HepG2 (cell line): ENCODE measurements at regions not wholly inside any gene's neighbourhood (a gene's known extent, or its start where the extent isn't known, plus 50 kb on each side); places are given as distances from the start of the nearest gene placed in this dataset.

Experiments
- ATAC-seq: fragments of 200-7000 bp; cut with Tn5 transposase; 3 replicates; pipeline ENCODE4 v1.9.1; 2020; ENCODE audit warnings: mild to moderate bottlenecking, moderate library complexity
- BruUV-seq: library from RNA; stranded (reverse); fragments of 400-500 nt; replicated peaks from 2 replicates; lab custom pipeline; 2021; lab: Mats Ljungman, UMichigan
- CTCF ChIA-PET: fragments of 300-600 bp; formaldehyde crosslinking; extraction: SDS; loops from one replicate; lab custom pipeline; 2021; ENCODE audit warnings: low total read pairs, inconsistent platforms, low intra/inter-chr PET ratio; lab: Yijun Ruan, JAX
- POLR2A ChIA-PET: fragments of 350-600 bp; sonication (Branson Sonifier 250); formaldehyde crosslinking; loops from one replicate; lab custom pipeline; 2020; ENCODE audit warnings: antibody characterized with exemption, inconsistent platforms; lab: Yijun Ruan, JAX
- DNase-seq: peaks from one replicate; pipeline ENCODE4 v3.0.0-alpha.2; 2015; ENCODE audit warnings: low spot score
- FAIRE-seq: peaks from 3 replicates; lab custom pipeline; 2011; peaks lifted over from hg19 to GRCh38; lab: Jason Lieb, UNC
- H2AFZ ChIP-seq: one replicate; pipeline ENCODE4 v1.6.1; 2011; ENCODE audit warnings: low read length, inconsistent platforms
- H3K27ac ChIP-seq: fragments of 300-600 bp; 3 replicates; pipeline ENCODE4 v1.8.0; 2011; ENCODE audit warnings: mixed run types, mild to moderate bottlenecking, mixed read lengths, low read length, inconsistent platforms; ENCODE audit not compliant: insufficient read depth; ENCODE audit errors: extremely low read length
- H3K27me3 ChIP-seq, 2 experiments: fragments of 200-600 bp in 1 of 2; 2 replicates in 1 of 2; 3 replicates in 1 of 2; pipeline versions ENCODE4 v1.6.0 to v1.8.0; 2011; ENCODE audit warnings: low read length in 2 of 2, mild to moderate bottlenecking in 2 of 2, moderate library complexity in 2 of 2, inconsistent platforms in 1 of 2; ENCODE audit not compliant: insufficient read depth in 2 of 2, control insufficient read depth in 1 of 2
- H3K36me3 ChIP-seq, 2 experiments: fragments of 200-600 bp in 1 of 2; replicated peaks in 1 of 2; 2 replicates in 1 of 2; 3 replicates in 1 of 2; pipeline versions ENCODE4 v1.5.1 to v1.8.0; 2011; ENCODE audit warnings: low read length in 2 of 2, inconsistent platforms in 1 of 2; ENCODE audit not compliant: insufficient read depth in 2 of 2, control insufficient read depth in 1 of 2
- H3K4me1 ChIP-seq: 2 replicates; pipeline ENCODE4 v1.5.1; 2012; ENCODE audit warnings: low read length, inconsistent platforms; ENCODE audit not compliant: insufficient read depth
- H3K4me2 ChIP-seq: 2 replicates; pipeline ENCODE4 v1.6.0; 2011; ENCODE audit warnings: low read depth, low read length, inconsistent platforms
- H3K4me3 ChIP-seq, 3 experiments: fragments of 200-600 bp in 1 of 3; sonication (generic), shearing (Covaris generic) in 1 of 3; replicated peaks in 1 of 3; 2 replicates each; pipeline ENCODE4 v1.5.1; 2011 to 2016; ENCODE audit warnings: low read length in 3 of 3, inconsistent platforms in 2 of 3, low read depth in 2 of 3, mild to moderate bottlenecking in 2 of 3, control low read depth in 1 of 3, mixed read lengths in 1 of 3; ENCODE audit not compliant: insufficient read depth in 1 of 3
- H3K79me2 ChIP-seq: one replicate; pipeline ENCODE4 v1.6.1; 2011; ENCODE audit warnings: low read length, inconsistent platforms; ENCODE audit not compliant: insufficient read depth
- H3K9ac ChIP-seq: 2 replicates; pipeline ENCODE4 v1.6.0; 2011; ENCODE audit warnings: mild to moderate bottlenecking, low read depth, low read length, inconsistent platforms; ENCODE audit not compliant: insufficient read depth
- H3K9me3 ChIP-seq: 2 replicates; pipeline ENCODE4 v1.5.1; 2012; ENCODE audit warnings: mild to moderate bottlenecking, low read length
- H4K20me1 ChIP-seq: 2 replicates; pipeline ENCODE4 v1.6.0; 2011; ENCODE audit warnings: inconsistent platforms, mild to moderate bottlenecking, low read length, moderate library complexity; ENCODE audit not compliant: insufficient read depth
- CEBPB ChIP-seq: IDR thresholded peaks from 2 replicates; pipeline ENCODE4 v1.6.1; 2011; ENCODE audit warnings: low read depth, low read length, improper control_type of control experiment, borderline replicate concordance
- CHD4 ChIP-seq: fragments of 200-600 bp; sonication (generic); IDR thresholded peaks from 2 replicates; pipeline ENCODE4 v1.7.0; 2017; ENCODE audit warnings: mild to moderate bottlenecking, low read length, borderline replicate concordance
- CREB1 ChIP-seq, 2 experiments: fragments of 450-650 bp in 1 of 2; IDR thresholded peaks; 2 replicates each; pipeline ENCODE4 v1.6.1; 2016 to 2017; ENCODE audit warnings: control low read depth in 1 of 2, mild to moderate bottlenecking in 1 of 2, missing compliant biosample characterization in 1 of 2, missing genetic modification characterization in 1 of 2
- GATA4 ChIP-seq: sonication (generic); IDR thresholded peaks from 2 replicates; pipeline ENCODE4 v1.6.1; 2016; ENCODE audit warnings: antibody characterized with exemption, low read depth, borderline replicate concordance
- HNF4A ChIP-seq: sonication (generic); formaldehyde crosslinking; IDR thresholded peaks from 2 replicates; pipeline ENCODE4 v1.4.0; 2020; ENCODE audit warnings: missing genetic modification reagents
- MAF1 ChIP-seq: sonication (generic); formaldehyde crosslinking; IDR thresholded peaks from 2 replicates; pipeline ENCODE4 v1.5.0; 2020; ENCODE audit warnings: missing genetic modification reagents, borderline replicate concordance
- NFE2L2 ChIP-seq: fragments of 150-350 bp; IDR thresholded peaks from 2 replicates; pipeline ENCODE4 v1.6.1; 2014; ENCODE audit warnings: low read length
- NFKBIZ ChIP-seq: IDR thresholded peaks from 2 replicates; pipeline ENCODE4 v1.6.1; 2018; ENCODE audit warnings: missing genetic modification reagents, missing compliant biosample characterization
- POGZ ChIP-seq: sonication (generic); formaldehyde crosslinking; IDR thresholded peaks from 2 replicates; pipeline ENCODE4 v1.4.0; 2020; ENCODE audit warnings: mild to moderate bottlenecking, missing genetic modification reagents
- SALL1 ChIP-seq: sonication (generic); formaldehyde crosslinking; IDR thresholded peaks from 2 replicates; pipeline ENCODE4 v1.8.0; 2022; ENCODE audit warnings: mild to moderate bottlenecking, missing genetic modification reagents
- ZFP90 ChIP-seq: sonication (generic); formaldehyde crosslinking; IDR thresholded peaks from 2 replicates; pipeline ENCODE4 v1.8.0; 2022; ENCODE audit warnings: missing genetic modification reagents, mild to moderate bottlenecking, inconsistent platforms, borderline replicate concordance
- ZNF143 ChIP-seq: sonication (generic); formaldehyde crosslinking; IDR thresholded peaks from 2 replicates; pipeline ENCODE4 v1.4.0; 2020; ENCODE audit warnings: missing genetic modification reagents
- ZNF275 ChIP-seq: sonication (generic); formaldehyde crosslinking; IDR thresholded peaks from 2 replicates; pipeline ENCODE4 v1.8.0; 2022; ENCODE audit warnings: missing genetic modification reagents, mild to moderate bottlenecking, inconsistent platforms, borderline replicate concordance
- ZNF441 ChIP-seq: sonication (generic); formaldehyde crosslinking; IDR thresholded peaks from 2 replicates; pipeline ENCODE4 v1.7.0; 2021; ENCODE audit warnings: missing genetic modification reagents, borderline replicate concordance
- ZZZ3 ChIP-seq: sonication (generic); formaldehyde crosslinking; IDR thresholded peaks from 2 replicates; pipeline ENCODE4 v1.4.0; 2020; ENCODE audit warnings: missing genetic modification reagents, mild to moderate bottlenecking, borderline replicate concordance
- WGBS: methylation state at CpG from one replicate; pipeline ENCODE4 v1.1.6; 2017; ENCODE audit warnings: low lambda C conversion rate; 5-methylcytosine and 5-hydroxymethylcytosine counted together
- in situ Hi-C: cut with HindIII; loops from 2 replicates; pipeline ENCODE4 v1.10.0; 2017; ENCODE audit warnings: low pct_unique_long_range_greater_than_20kb; ENCODE audit not compliant: extremely low pct_ligation_motif_present
- intact Hi-C: fragments of 100-400 bp; cut with micrococcal nuclease; formaldehyde crosslinking; loops from one replicate; pipeline ENCODE4 v1.10.0; 2022; ENCODE audit not compliant: unreplicated experiment
- TF ChIP-seq, protein P1 (sequence below): sonication (generic); formaldehyde crosslinking; IDR thresholded peaks from 2 replicates; pipeline ENCODE4 v1.5.1; 2020; ENCODE audit warnings: mild to moderate bottlenecking, missing genetic modification reagents, borderline replicate concordance

DNA sequence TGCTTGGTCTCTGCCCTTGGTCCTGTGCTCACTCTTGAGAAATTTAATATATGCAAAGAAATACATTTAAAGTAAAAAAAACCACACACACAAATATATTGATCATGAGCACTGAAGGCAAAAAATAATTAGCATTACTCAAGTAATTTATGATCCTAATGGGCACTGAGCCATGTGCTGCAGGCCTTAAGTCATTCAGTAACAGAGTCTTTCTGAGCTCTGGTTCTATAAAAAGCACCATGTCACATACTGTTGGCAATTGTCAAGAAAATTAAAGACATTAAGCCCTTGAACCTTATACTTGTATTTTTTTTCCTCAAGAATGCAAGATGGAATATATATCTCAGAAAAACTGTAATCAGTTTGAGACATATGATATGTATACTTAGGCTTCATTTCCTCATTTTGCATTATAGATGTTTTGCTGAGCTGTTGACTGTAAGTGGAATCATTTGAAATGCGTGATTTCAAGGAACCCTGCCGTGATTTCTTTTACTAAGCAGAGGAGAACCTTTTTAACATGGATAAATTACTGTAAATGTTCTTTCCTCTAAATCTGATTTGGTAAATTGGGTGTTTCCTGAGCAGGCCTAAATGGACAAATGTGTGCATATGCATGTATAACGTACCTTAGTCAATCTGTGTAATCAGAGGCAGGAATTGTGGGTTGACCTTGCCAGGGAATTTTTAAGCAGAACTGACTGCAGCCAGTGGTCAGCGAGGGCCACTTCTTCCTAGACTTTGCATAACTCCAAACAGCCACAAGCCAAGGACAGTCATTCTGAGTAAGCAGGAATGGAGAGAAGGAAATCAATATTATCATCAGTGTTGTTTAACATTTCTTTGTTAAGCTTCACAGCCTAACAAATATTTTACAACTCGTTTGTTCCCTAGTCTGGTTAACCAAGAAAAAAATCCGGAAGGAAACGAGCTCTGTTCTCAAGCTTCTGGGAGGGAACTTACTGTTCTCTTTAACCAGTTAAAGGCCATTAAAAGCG lies 191.5 kb upstream of the ATP5MC3 start:
- no peak overlapping the region for H2AFZ ChIP-seq
- CTCF ChIA-PET: no interaction called here
- TF ChIP-seq HNF4A (CRISPR knock-in tag): peak; percentile 36; the same call in 1 of the 2 replicates
- TF ChIP-seq NFE2L2: peak; percentile 63; the same call in 1 of the 2 replicates
- no peak for TF ChIP-seq MAF1 (CRISPR knock-in tag)
- no peak for TF ChIP-seq GATA4
- peak; percentile 73 for TF ChIP-seq SALL1 (CRISPR knock-in tag)
- no peak for TF ChIP-seq ZFP90 (CRISPR knock-in tag)
- TF ChIP-seq CEBPB: peak; percentile 23; the same call in 1 of the 2 replicates
- TF ChIP-seq CHD4: no peak
- no peak for TF ChIP-seq CREB1 (IDR thresholded peaks at IDR 0.05)
- no peak for TF ChIP-seq CREB1 (CRISPR knock-in tag; IDR thresholded peaks at IDR 0.05)
- TF ChIP-seq ZNF441: 0 out of 2 replicates have a peak, but pooled peaks have one; percentile 22
- no peak for TF ChIP-seq NFKBIZ
- TF ChIP-seq, protein P1, sequence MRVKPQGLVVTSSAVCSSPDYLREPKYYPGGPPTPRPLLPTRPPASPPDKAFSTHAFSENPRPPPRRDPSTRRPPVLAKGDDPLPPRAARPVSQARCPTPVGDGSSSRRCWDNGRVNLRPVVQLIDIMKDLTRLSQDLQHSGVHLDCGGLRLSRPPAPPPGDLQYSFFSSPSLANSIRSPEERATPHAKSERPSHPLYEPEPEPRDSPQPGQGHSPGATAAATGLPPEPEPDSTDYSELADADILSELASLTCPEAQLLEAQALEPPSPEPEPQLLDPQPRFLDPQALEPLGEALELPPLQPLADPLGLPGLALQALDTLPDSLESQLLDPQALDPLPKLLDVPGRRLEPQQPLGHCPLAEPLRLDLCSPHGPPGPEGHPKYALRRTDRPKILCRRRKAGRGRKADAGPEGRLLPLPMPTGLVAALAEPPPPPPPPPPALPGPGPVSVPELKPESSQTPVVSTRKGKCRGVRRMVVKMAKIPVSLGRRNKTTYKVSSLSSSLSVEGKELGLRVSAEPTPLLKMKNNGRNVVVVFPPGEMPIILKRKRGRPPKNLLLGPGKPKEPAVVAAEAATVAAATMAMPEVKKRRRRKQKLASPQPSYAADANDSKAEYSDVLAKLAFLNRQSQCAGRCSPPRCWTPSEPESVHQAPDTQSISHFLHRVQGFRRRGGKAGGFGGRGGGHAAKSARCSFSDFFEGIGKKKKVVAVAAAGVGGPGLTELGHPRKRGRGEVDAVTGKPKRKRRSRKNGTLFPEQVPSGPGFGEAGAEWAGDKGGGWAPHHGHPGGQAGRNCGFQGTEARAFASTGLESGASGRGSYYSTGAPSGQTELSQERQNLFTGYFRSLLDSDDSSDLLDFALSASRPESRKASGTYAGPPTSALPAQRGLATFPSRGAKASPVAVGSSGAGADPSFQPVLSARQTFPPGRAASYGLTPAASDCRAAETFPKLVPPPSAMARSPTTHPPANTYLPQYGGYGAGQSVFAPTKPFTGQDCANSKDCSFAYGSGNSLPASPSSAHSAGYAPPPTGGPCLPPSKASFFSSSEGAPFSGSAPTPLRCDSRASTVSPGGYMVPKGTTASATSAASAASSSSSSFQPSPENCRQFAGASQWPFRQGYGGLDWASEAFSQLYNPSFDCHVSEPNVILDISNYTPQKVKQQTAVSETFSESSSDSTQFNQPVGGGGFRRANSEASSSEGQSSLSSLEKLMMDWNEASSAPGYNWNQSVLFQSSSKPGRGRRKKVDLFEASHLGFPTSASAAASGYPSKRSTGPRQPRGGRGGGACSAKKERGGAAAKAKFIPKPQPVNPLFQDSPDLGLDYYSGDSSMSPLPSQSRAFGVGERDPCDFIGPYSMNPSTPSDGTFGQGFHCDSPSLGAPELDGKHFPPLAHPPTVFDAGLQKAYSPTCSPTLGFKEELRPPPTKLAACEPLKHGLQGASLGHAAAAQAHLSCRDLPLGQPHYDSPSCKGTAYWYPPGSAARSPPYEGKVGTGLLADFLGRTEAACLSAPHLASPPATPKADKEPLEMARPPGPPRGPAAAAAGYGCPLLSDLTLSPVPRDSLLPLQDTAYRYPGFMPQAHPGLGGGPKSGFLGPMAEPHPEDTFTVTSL (CRISPR knock-in tag): peak; percentile 71; the same call in 1 of the 2 replicates
- no peak for TF ChIP-seq ZNF275 (CRISPR knock-in tag)
- TF ChIP-seq POGZ: peak; percentile 28; the same call in 1 of the 2 replicates
- no peak for TF ChIP-seq ZZZ3 (CRISPR knock-in tag)
- no peak for TF ChIP-seq ZNF143 (CRISPR knock-in tag)

More for the DNA sequence above, 191.5 kb upstream of the ATP5MC3 start:
- intact Hi-C loops: no loop called here
- Histone ChIP-seq H3K4me1 (peaks cover 11% of the 10 kb centered on the region), H3K4me3 (no peak overlapping the region), H3K27ac (no peak overlapping the region), H3K27me3 (peaks cover 0 to 8% of the 10 kb centered on the region in 2 experiments; a peak in 1 of 5 replicates), H3K79me2 (no peaks in the 10 kb centered on the region), H3K9me3 (no peaks in the 10 kb centered on the region), H3K4me2 (no peak overlapping the region), H3K9ac (no peak overlapping the region), H3K36me3 (no peaks in the 10 kb centered on the region), H4K20me1 (no peaks in the 10 kb centered on the region)
- 2% methylated on average over 8 of the region's 8 CpGs for WGBS
- in situ Hi-C loops: no loop called here
- no peak for FAIRE-seq
- POLR2A ChIA-PET: interaction anchor here (1.0 kb wide), 1 partner anchor 221 kb away, joined by 3 read pairs; no protein-coding TSS in a partner anchor
- peak; percentile 98 for ATAC-seq
- BruUV-seq: no TSS peak
- DNase-seq: peak; percentile 31
